RPMI8226 (cell line): ENCODE measurements at regions not wholly inside any gene's neighbourhood (a gene's known extent, or its start where the extent isn't known, plus 50 kb on each side); places are given as distances from the start of the nearest gene placed in this dataset.

Experiments used
- DNase-seq: peaks from one replicate; pipeline ENCODE4 v3.0.0-alpha.2; 2015

- no peak for DNase-seq
Observed at GRCh38 chr4:151613290-151613689, 147.5 kb downstream of the GATB start.

GRCh38 chr4:151614561-151614960, 146.2 kb downstream of the GATB start:
- no peak for DNase-seq

DNA sequence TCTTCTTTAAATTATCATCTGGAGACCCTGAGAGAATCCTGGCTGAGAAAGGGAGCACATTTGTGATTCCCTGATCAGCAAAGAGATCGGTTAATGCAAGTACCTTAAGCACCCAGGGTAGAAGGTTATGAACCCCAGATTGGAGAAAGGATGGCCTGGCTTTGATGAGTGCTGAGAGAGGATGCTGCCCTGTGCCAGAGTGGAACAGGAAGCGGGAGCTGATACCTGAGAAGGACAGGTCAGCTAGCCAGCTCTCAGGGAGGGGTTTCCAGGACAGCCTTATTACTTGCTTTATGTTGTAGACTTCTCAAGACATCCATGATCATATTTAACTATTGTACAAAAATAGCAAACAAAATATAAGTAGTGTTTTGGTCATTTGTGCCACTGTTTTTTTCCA, 141.9 kb downstream of the GATB start:
- DNase-seq = no peak

- no peak for DNase-seq
Observed at GRCh38 chr4:151620066-151620465, 140.7 kb downstream of the GATB start.
